ENCODE measurements at regions not wholly inside any gene's neighbourhood (a gene's known extent, or its start where the extent isn't known, plus 50 kb on each side); places are given as distances from the start of the nearest gene placed in this dataset.

DNA sequence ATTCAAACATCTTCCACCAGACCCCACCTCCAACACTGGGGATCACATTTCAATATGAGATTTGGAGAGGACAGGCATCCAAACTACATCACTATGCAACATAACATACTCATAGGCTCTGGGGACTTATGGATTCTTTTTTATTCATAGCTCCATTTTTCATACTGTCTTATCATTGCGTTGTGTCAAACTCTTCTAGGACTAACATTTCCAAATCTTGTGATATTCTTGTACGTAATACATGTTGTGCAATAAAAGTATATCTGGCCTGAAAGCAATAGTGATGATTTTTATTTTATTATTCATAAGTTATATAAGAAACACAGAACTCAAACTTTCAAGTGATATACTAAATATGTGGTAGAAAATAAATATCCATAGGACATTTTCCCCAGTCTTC, 60.6 kb upstream of the ACTR3 start:
- no peak for TF ChIP-seq CTCF (IDR thresholded peaks at IDR 0.05)
- no peak for TF ChIP-seq POLR2A (IDR thresholded peaks at IDR 0.05)
